IMR-90 (cell line): ENCODE measurements at regions not wholly inside any gene's neighbourhood (a gene's known extent, or its start where the extent isn't known, plus 50 kb on each side); places are given as distances from the start of the nearest gene placed in this dataset.

ENCODE experiments used
- ATAC-seq: fragments of 200-7000 bp; cut with Tn5 transposase; 2 replicates; pipeline ENCODE4 v1.9.1; 2020; ENCODE audit warnings: low read depth, mild to moderate bottlenecking, moderate library complexity
- BruUV-seq: library from RNA; stranded (reverse); fragments of 400-500 nt; replicated peaks from 2 replicates; lab custom pipeline; 2021; lab: Mats Ljungman, UMichigan
- CTCF ChIA-PET: fragments of 300-600 bp; formaldehyde crosslinking; extraction: SDS; loops from one replicate; lab custom pipeline; 2021; ENCODE audit warnings: antibody characterized with exemption; lab: Yijun Ruan, JAX
- POLR2A ChIA-PET: fragments of 300-600 bp; sonication (Branson Sonifier 250); formaldehyde crosslinking; loops from one replicate; lab custom pipeline; 2022; ENCODE audit warnings: antibody characterized with exemption; ENCODE audit not compliant: unreplicated experiment; lab: Charles Lee
- DNase-seq: peaks from one replicate; pipeline ENCODE4 v3.0.0; 2013
- H2AFZ ChIP-seq: replicated peaks from 2 replicates; pipeline ENCODE3; 2013; ENCODE audit warnings: low read length, mild to moderate bottlenecking; ENCODE audit not compliant: poor library complexity
- H2AK5ac ChIP-seq: 2 replicates; pipeline ENCODE4 v1.6.1; 2013; ENCODE audit warnings: low read depth, low read length, inconsistent platforms
- H2AK9ac ChIP-seq: replicated peaks from 2 replicates; pipeline ENCODE3; 2013; ENCODE audit warnings: mild to moderate bottlenecking, low read depth, low read length, moderate library complexity; ENCODE audit not compliant: poor library complexity
- H2BK120ac ChIP-seq: 2 replicates; pipeline ENCODE4 v1.6.1; 2013; ENCODE audit warnings: low read depth, low read length, inconsistent platforms
- H2BK15ac ChIP-seq: 3 replicates; pipeline ENCODE4 v1.6.1; 2013; ENCODE audit warnings: low read depth, low read length, inconsistent platforms
- H2BK20ac ChIP-seq: 2 replicates; pipeline ENCODE4 v1.6.1; 2013; ENCODE audit warnings: low read depth, mild to moderate bottlenecking, inconsistent platforms, low read length, moderate library complexity
- H2BK5ac ChIP-seq: 2 replicates; pipeline ENCODE4 v1.6.1; 2013; ENCODE audit warnings: mild to moderate bottlenecking, low read depth, low read length, inconsistent platforms; ENCODE audit not compliant: poor library complexity, severe bottlenecking
- H3K14ac ChIP-seq: replicated peaks from 2 replicates; pipeline ENCODE4 v1.6.1; 2013; ENCODE audit warnings: low read depth, low read length, inconsistent platforms
- H3K18ac ChIP-seq: 2 replicates; pipeline ENCODE4 v1.6.1; 2013; ENCODE audit warnings: low read depth, low read length, control low read depth
- H3K23ac ChIP-seq: 2 replicates; pipeline ENCODE4 v1.6.1; 2013; ENCODE audit warnings: low read depth, low read length, inconsistent platforms
- H3K27ac ChIP-seq: 2 replicates; pipeline ENCODE4 v1.5.1; 2013; ENCODE audit warnings: mild to moderate bottlenecking, control low read depth, low read length; ENCODE audit not compliant: insufficient read depth
- H3K27me3 ChIP-seq: 2 replicates; pipeline ENCODE4 v1.6.1; 2013; ENCODE audit warnings: low read length; ENCODE audit not compliant: control insufficient read depth, insufficient read depth
- H3K36me3 ChIP-seq: 2 replicates; pipeline ENCODE4 v1.6.1; 2013; ENCODE audit warnings: low read length, mixed read lengths; ENCODE audit not compliant: control insufficient read depth, insufficient read depth
- H3K4ac ChIP-seq: 2 replicates; pipeline ENCODE4 v1.6.1; 2013; ENCODE audit warnings: low read depth, low read length, inconsistent platforms
- H3K4me1 ChIP-seq: 2 replicates; pipeline ENCODE4 v1.6.1; 2013; ENCODE audit warnings: low read length, mixed read lengths; ENCODE audit not compliant: control insufficient read depth, insufficient read depth
- H3K4me2 ChIP-seq: 2 replicates; pipeline ENCODE4 v1.6.1; 2013; ENCODE audit warnings: low read depth, mild to moderate bottlenecking, control low read depth, low read length, moderate library complexity
- H3K4me3 ChIP-seq: 2 replicates; pipeline ENCODE4 v1.5.1; 2013; ENCODE audit warnings: low read depth, mild to moderate bottlenecking, control low read depth, low read length, moderate library complexity; ENCODE audit not compliant: insufficient read depth
- H3K56ac ChIP-seq: 2 replicates; pipeline ENCODE4 v1.6.1; 2013; ENCODE audit warnings: low read length, inconsistent platforms; ENCODE audit not compliant: insufficient read depth; ENCODE audit errors: extremely low read depth
- H3K79me1 ChIP-seq, 2 experiments: 2 replicates each; pipeline ENCODE4 v1.6.1; 2013; ENCODE audit warnings: low read length in 2 of 2, inconsistent platforms in 1 of 2, low read depth in 1 of 2
- H3K9ac ChIP-seq: 2 replicates; pipeline ENCODE4 v1.6.1; 2013; ENCODE audit warnings: low read depth, low read length, control low read depth
- H3K9me1 ChIP-seq: 2 replicates; pipeline ENCODE4 v1.6.1; 2013; ENCODE audit warnings: low read length, inconsistent platforms; ENCODE audit not compliant: insufficient read depth
- H3K9me3 ChIP-seq: 2 replicates; pipeline ENCODE4 v1.6.1; 2013; ENCODE audit warnings: low read length; ENCODE audit not compliant: control insufficient read depth, insufficient read depth
- H4K20me1 ChIP-seq: 2 replicates; pipeline ENCODE4 v1.6.1; 2013; ENCODE audit warnings: low read length, inconsistent platforms; ENCODE audit not compliant: insufficient read depth
- H4K5ac ChIP-seq: 2 replicates; pipeline ENCODE4 v1.6.1; 2013; ENCODE audit warnings: mild to moderate bottlenecking, low read depth, low read length, control low read depth
- H4K8ac ChIP-seq, 2 experiments: 2 replicates each; pipeline ENCODE4 v1.6.1; 2013; ENCODE audit warnings: low read depth in 2 of 2, low read length in 2 of 2, control low read depth in 1 of 2, inconsistent platforms in 1 of 2
- H4K91ac ChIP-seq: 2 replicates; pipeline ENCODE4 v1.6.1; 2013; ENCODE audit warnings: low read depth, low read length, inconsistent platforms; ENCODE audit not compliant: insufficient read depth
- CTCF ChIP-seq: conservative IDR thresholded peaks from 2 replicates; pipeline ENCODE4 v1.5.1; 2012; ENCODE audit warnings: mild to moderate bottlenecking, low read depth, low read length, improper control_type of control experiment
- MAFK ChIP-seq: IDR thresholded peaks from 2 replicates; pipeline ENCODE4 v1.6.1; 2012; ENCODE audit warnings: low read depth, low read length, improper control_type of control experiment
- MAZ ChIP-seq: IDR thresholded peaks from 2 replicates; pipeline ENCODE4 v1.6.1; 2012; ENCODE audit warnings: low read depth, mild to moderate bottlenecking, low read length, improper control_type of control experiment, moderate library complexity, borderline replicate concordance
- RCOR1 ChIP-seq: IDR thresholded peaks from 2 replicates; pipeline ENCODE4 v1.6.1; 2012; ENCODE audit warnings: mild to moderate bottlenecking, low read length, improper control_type of control experiment; ENCODE audit not compliant: insufficient replicate concordance
- dilution Hi-C: fragments of 300-500 bp; cut with HindIII; formaldehyde crosslinking; loops from one replicate; pipeline ENCODE4 v1.14.3; 2018; ENCODE audit warnings: low sequenced_read_pairs; ENCODE audit not compliant: unreplicated experiment
- in situ Hi-C: fragments of 300-500 bp; cut with MboI; formaldehyde crosslinking; loops from 3 replicates; pipeline ENCODE4 v1.14.3; 2019; ENCODE audit warnings: low sequenced_read_pairs, inconsistent platforms, mixed read lengths
- intact Hi-C: fragments of 100-400 bp; cut with micrococcal nuclease; formaldehyde crosslinking; loops from 2 replicates; pipeline ENCODE4 v1.10.0; 2022

- dilution Hi-C loops: no loop called here
Measured at GRCh38 chr4:171433674-171434073, 379.5 kb upstream of the GALNTL6 start.

More at GRCh38 chr4:171433674-171434073, 379.5 kb upstream of the GALNTL6 start:
- H3K4me2 ChIP-seq: no peak overlapping the region
- H2BK120ac ChIP-seq: no peak overlapping the region
- no peak overlapping the region for H3K27ac ChIP-seq
- no peak overlapping the region for H2AK5ac ChIP-seq
- ChIA-PET CTCF (no interaction called here), POLR2A (no interaction called here)
- no peak overlapping the region for H3K23ac ChIP-seq
- H3K27me3 ChIP-seq: no peaks in the 10 kb centered on the region
- H2BK20ac ChIP-seq: no peak overlapping the region
- H3K56ac ChIP-seq: no peak overlapping the region
- H3K79me1 ChIP-seq: no peaks in the 10 kb centered on the region
- H4K5ac ChIP-seq: no peak overlapping the region
- no peak for ATAC-seq
- H4K8ac ChIP-seq: no peak overlapping the region
- no peak overlapping the region for H2BK5ac ChIP-seq
- H3K4ac ChIP-seq: no peak overlapping the region
- no TSS peak for BruUV-seq
- in situ Hi-C loops: no loop called here
- no peaks in the 10 kb centered on the region for H4K20me1 ChIP-seq
- no peak overlapping the region for H3K9ac ChIP-seq
- intact Hi-C loops: no loop called here
- H4K91ac ChIP-seq: no peak overlapping the region
- H2AFZ ChIP-seq: no peak overlapping the region
- no peak for DNase-seq
- no peaks in the 10 kb centered on the region for H3K4me1 ChIP-seq
- no peak overlapping the region for H3K18ac ChIP-seq
- TF ChIP-seq CTCF (no peak), MAFK (no peak), RCOR1 (no peak), MAZ (no peak)
- H2BK15ac ChIP-seq: no peak overlapping the region
- H3K14ac ChIP-seq: no peak overlapping the region
- H2AK9ac ChIP-seq: no peak overlapping the region
- peaks cover 2% of the 10 kb centered on the region; the same call in 1 of the 2 replicates for H3K9me3 ChIP-seq
- no peaks in the 10 kb centered on the region for H3K36me3 ChIP-seq
- no peak overlapping the region for H3K4me3 ChIP-seq
- no peaks in the 10 kb centered on the region for H3K9me1 ChIP-seq
